ENCODE measurements at regions not wholly inside any gene's neighbourhood (a gene's known extent, or its start where the extent isn't known, plus 50 kb on each side); places are given as distances from the start of the nearest gene placed in this dataset.

DNA sequence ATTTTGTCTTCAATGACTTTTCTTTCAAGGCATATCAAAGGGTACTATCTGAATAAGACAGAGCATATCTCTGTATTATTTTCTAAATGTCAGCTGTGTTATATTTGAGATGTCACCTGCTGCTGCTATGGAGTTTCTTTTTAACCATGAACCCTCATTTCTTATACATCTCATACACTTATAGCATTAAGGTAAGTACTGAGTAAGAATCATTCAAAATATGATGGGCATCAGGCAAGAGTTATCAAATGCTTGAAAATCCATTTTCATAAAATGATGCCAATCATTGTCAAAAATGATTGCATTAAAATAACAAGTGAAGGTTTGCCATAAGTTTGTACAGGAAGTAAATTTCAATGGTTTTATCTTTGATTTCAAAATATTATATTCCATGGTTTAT, 2005.0 kb upstream of the PCDH20 start:
- TF ChIP-seq, protein P1, sequence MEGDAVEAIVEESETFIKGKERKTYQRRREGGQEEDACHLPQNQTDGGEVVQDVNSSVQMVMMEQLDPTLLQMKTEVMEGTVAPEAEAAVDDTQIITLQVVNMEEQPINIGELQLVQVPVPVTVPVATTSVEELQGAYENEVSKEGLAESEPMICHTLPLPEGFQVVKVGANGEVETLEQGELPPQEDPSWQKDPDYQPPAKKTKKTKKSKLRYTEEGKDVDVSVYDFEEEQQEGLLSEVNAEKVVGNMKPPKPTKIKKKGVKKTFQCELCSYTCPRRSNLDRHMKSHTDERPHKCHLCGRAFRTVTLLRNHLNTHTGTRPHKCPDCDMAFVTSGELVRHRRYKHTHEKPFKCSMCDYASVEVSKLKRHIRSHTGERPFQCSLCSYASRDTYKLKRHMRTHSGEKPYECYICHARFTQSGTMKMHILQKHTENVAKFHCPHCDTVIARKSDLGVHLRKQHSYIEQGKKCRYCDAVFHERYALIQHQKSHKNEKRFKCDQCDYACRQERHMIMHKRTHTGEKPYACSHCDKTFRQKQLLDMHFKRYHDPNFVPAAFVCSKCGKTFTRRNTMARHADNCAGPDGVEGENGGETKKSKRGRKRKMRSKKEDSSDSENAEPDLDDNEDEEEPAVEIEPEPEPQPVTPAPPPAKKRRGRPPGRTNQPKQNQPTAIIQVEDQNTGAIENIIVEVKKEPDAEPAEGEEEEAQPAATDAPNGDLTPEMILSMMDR (conservative IDR thresholded peaks at IDR 0.05; ENCODE audit: low read depth in 2 of 2), result no peak
- TF ChIP-seq CREB1 (CRISPR knock-in tag; IDR thresholded peaks at IDR 0.05; ENCODE audit: low read depth), result no peak
- no peak for TF ChIP-seq STAT1 (IDR thresholded peaks at IDR 0.05; ENCODE audit: unreplicated experiment)
- TF ChIP-seq EZH2 (IDR thresholded peaks at IDR 0.05; ENCODE audit: low read depth, unreplicated experiment), result no peak
- TF ChIP-seq, protein P2, sequence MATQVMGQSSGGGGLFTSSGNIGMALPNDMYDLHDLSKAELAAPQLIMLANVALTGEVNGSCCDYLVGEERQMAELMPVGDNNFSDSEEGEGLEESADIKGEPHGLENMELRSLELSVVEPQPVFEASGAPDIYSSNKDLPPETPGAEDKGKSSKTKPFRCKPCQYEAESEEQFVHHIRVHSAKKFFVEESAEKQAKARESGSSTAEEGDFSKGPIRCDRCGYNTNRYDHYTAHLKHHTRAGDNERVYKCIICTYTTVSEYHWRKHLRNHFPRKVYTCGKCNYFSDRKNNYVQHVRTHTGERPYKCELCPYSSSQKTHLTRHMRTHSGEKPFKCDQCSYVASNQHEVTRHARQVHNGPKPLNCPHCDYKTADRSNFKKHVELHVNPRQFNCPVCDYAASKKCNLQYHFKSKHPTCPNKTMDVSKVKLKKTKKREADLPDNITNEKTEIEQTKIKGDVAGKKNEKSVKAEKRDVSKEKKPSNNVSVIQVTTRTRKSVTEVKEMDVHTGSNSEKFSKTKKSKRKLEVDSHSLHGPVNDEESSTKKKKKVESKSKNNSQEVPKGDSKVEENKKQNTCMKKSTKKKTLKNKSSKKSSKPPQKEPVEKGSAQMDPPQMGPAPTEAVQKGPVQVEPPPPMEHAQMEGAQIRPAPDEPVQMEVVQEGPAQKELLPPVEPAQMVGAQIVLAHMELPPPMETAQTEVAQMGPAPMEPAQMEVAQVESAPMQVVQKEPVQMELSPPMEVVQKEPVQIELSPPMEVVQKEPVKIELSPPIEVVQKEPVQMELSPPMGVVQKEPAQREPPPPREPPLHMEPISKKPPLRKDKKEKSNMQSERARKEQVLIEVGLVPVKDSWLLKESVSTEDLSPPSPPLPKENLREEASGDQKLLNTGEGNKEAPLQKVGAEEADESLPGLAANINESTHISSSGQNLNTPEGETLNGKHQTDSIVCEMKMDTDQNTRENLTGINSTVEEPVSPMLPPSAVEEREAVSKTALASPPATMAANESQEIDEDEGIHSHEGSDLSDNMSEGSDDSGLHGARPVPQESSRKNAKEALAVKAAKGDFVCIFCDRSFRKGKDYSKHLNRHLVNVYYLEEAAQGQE (IDR thresholded peaks at IDR 0.05; ENCODE audit: unreplicated experiment), result no peak
- no peak for TF ChIP-seq EZH2phosphoT487 (IDR thresholded peaks at IDR 0.05; ENCODE audit: unreplicated experiment)
- no peak for TF ChIP-seq ZNF114 (CRISPR knock-in tag; IDR thresholded peaks at IDR 0.05)
- TF ChIP-seq NANOG (IDR thresholded peaks at IDR 0.05; ENCODE audit: borderline replicate concordance), result no peak
- no peak for TF ChIP-seq POLR2AphosphoS5 (IDR thresholded peaks at IDR 0.05; ENCODE audit: low read depth)
- TF ChIP-seq ZNF331 (CRISPR knock-in tag; IDR thresholded peaks at IDR 0.05; ENCODE audit: low read depth), result no peak
- TF ChIP-seq, protein P3, sequence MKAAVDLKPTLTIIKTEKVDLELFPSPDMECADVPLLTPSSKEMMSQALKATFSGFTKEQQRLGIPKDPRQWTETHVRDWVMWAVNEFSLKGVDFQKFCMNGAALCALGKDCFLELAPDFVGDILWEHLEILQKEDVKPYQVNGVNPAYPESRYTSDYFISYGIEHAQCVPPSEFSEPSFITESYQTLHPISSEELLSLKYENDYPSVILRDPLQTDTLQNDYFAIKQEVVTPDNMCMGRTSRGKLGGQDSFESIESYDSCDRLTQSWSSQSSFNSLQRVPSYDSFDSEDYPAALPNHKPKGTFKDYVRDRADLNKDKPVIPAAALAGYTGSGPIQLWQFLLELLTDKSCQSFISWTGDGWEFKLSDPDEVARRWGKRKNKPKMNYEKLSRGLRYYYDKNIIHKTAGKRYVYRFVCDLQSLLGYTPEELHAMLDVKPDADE (IDR thresholded peaks at IDR 0.05), result no peak

Measured in GM23338 (cell line).